Neural progenitor cell (in vitro differentiated cells): ENCODE measurements at regions not wholly inside any gene's neighbourhood (a gene's known extent, or its start where the extent isn't known, plus 50 kb on each side); places are given as distances from the start of the nearest gene placed in this dataset.
A peak's percentile ranks its signal among the peaks of the same experiment; 100 is the strongest.

Source experiments
- DNase-seq: peaks from one replicate; pipeline ENCODE4 v3.0.0-alpha.2; 2016; ENCODE audit warnings: low spot score
- H2AFZ ChIP-seq: fragments of 200-600 bp; sonication (generic); replicated peaks from 2 replicates; pipeline ENCODE4 v1.6.1; 2016; ENCODE audit warnings: antibody characterized with exemption
- H3F3A ChIP-seq: fragments of 200-600 bp; sonication (generic); 2 replicates; pipeline ENCODE4 v1.6.1; 2016; ENCODE audit warnings: antibody characterized with exemption, low read depth
- H3K27ac ChIP-seq: fragments of 200-600 bp; sonication (generic); 2 replicates; pipeline ENCODE4 v1.5.1; 2016; ENCODE audit warnings: mild to moderate bottlenecking
- H3K27me3 ChIP-seq: fragments of 200-600 bp; sonication (generic); 2 replicates; pipeline ENCODE4 v1.6.1; 2016; ENCODE audit warnings: mild to moderate bottlenecking, moderate library complexity
- H3K36me3 ChIP-seq: fragments of 200-600 bp; sonication (generic); 2 replicates; pipeline ENCODE4 v1.5.1; 2016
- H3K4me1 ChIP-seq: fragments of 200-600 bp; sonication (generic); 2 replicates; pipeline ENCODE4 v1.6.1; 2016; ENCODE audit warnings: mixed run types
- H3K4me2 ChIP-seq: fragments of 200-600 bp; sonication (generic); 2 replicates; pipeline ENCODE4 v1.6.1; 2016
- H3K4me3 ChIP-seq: fragments of 200-600 bp; sonication (generic); 2 replicates; pipeline ENCODE4 v1.5.1; 2016
- H3K79me2 ChIP-seq: fragments of 200-600 bp; sonication (generic); 2 replicates; pipeline ENCODE4 v1.6.1; 2016; ENCODE audit warnings: low read depth
- H3K9ac ChIP-seq: fragments of 200-600 bp; sonication (generic); 2 replicates; pipeline ENCODE4 v1.6.1; 2016
- H3K9me3 ChIP-seq: fragments of 200-600 bp; sonication (generic); 2 replicates; pipeline ENCODE4 v1.5.1; 2016; ENCODE audit warnings: low read depth
- H4K20me1 ChIP-seq: fragments of 200-600 bp; sonication (generic); 2 replicates; pipeline ENCODE4 v1.6.1; 2016; ENCODE audit warnings: low read depth
- H3K27ac Mint-ChIP-seq: 3 replicates; pipeline ENCODE4 v1.8.0; 2021; ENCODE audit warnings: mixed read lengths
- H3K27me3 Mint-ChIP-seq: 2 replicates; pipeline ENCODE4 v1.8.0; 2022; ENCODE audit warnings: low read depth, mild to moderate bottlenecking, inconsistent platforms, moderate library complexity, mixed read lengths; ENCODE audit not compliant: insufficient read depth
- H3K36me3 Mint-ChIP-seq: 3 replicates; pipeline ENCODE4 v1.8.0; 2021; ENCODE audit warnings: mixed read lengths
- H3K4me1 Mint-ChIP-seq: 3 replicates; pipeline ENCODE4 v1.8.0; 2021; ENCODE audit warnings: mixed read lengths
- H3K4me3 Mint-ChIP-seq: 3 replicates; pipeline ENCODE4 v1.8.0; 2021; ENCODE audit warnings: mild to moderate bottlenecking, moderate library complexity, mixed read lengths
- H3K9me3 Mint-ChIP-seq: 3 replicates; pipeline ENCODE4 v1.8.0; 2020; ENCODE audit warnings: mixed read lengths
- EZH2 ChIP-seq: fragments of 200-600 bp; sonication (generic); IDR thresholded peaks from 2 replicates; pipeline ENCODE4 v1.6.1; 2017; ENCODE audit warnings: antibody characterized with exemption, mild to moderate bottlenecking, moderate library complexity
- EZH2phosphoT487 ChIP-seq: fragments of 200-600 bp; sonication (generic); IDR thresholded peaks from 2 replicates; pipeline ENCODE4 v1.6.1; 2017; ENCODE audit warnings: antibody characterized with exemption
- TF ChIP-seq, protein P1 (sequence below): fragments of 200-600 bp; sonication (generic); IDR thresholded peaks from 2 replicates; pipeline ENCODE4 v1.5.1; 2017; ENCODE audit warnings: antibody characterized with exemption, mild to moderate bottlenecking

DNA sequence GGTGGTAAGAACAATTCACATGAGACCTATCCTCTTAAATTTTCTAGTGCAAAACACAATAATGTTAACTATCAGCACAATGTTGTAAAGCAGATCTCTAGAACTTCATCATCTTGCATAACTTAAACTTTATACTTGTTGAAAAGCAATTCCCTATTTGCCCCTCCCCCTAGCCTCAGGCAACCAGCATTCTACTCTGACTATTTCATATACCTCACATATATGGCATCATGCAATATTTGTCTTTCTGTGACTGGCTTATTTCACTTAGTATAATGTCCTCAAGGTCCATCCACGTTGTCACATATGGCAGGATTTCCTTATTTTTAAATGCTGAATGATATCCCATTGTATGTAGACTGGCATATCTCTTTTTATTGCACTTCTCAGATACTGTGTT, 86.5 kb downstream of the STRADB start:
- Histone ChIP-seq H3K9ac (no peak overlapping the region), H3K27ac (no peak overlapping the region), H3K79me2 (no peaks in the 10 kb centered on the region), H3K4me1 (no peaks in the 10 kb centered on the region), H3K27me3 (no peaks in the 10 kb centered on the region), H3K36me3 (no peaks in the 10 kb centered on the region), H2AFZ (no peak overlapping the region), H3K4me2 (no peak overlapping the region), H3F3A (no peaks in the 10 kb centered on the region), H3K4me3 (no peak overlapping the region), H3K9me3 (no peaks in the 10 kb centered on the region), H4K20me1 (no peaks in the 10 kb centered on the region)
- no peaks in the 10 kb centered on the region for H3K4me1 Mint-ChIP-seq
- no peak for DNase-seq
- no peaks in the 10 kb centered on the region for H3K36me3 Mint-ChIP-seq
- H3K27ac Mint-ChIP-seq = no peak overlapping the region
- H3K4me3 Mint-ChIP-seq = no peak overlapping the region
- H3K27me3 Mint-ChIP-seq = no peaks in the 10 kb centered on the region
- TF ChIP-seq EZH2 (no peak), EZH2phosphoT487 (no peak)
- TF ChIP-seq, protein P1, sequence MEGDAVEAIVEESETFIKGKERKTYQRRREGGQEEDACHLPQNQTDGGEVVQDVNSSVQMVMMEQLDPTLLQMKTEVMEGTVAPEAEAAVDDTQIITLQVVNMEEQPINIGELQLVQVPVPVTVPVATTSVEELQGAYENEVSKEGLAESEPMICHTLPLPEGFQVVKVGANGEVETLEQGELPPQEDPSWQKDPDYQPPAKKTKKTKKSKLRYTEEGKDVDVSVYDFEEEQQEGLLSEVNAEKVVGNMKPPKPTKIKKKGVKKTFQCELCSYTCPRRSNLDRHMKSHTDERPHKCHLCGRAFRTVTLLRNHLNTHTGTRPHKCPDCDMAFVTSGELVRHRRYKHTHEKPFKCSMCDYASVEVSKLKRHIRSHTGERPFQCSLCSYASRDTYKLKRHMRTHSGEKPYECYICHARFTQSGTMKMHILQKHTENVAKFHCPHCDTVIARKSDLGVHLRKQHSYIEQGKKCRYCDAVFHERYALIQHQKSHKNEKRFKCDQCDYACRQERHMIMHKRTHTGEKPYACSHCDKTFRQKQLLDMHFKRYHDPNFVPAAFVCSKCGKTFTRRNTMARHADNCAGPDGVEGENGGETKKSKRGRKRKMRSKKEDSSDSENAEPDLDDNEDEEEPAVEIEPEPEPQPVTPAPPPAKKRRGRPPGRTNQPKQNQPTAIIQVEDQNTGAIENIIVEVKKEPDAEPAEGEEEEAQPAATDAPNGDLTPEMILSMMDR = no peak
- H3K9me3 Mint-ChIP-seq = no peaks in the 10 kb centered on the region

GRCh38 chr2:201536754-201537153, 85.2 kb downstream of the STRADB start:
- H3K4me1 Mint-ChIP-seq = no peaks in the 10 kb centered on the region
- no peaks in the 10 kb centered on the region for H3K27me3 Mint-ChIP-seq
- no peak overlapping the region for H3K4me2 ChIP-seq
- H3K79me2 ChIP-seq = no peaks in the 10 kb centered on the region
- TF ChIP-seq, protein P1 = no peak
- TF ChIP-seq EZH2 = no peak
- no peak for TF ChIP-seq EZH2phosphoT487
- H3K36me3 ChIP-seq = no peaks in the 10 kb centered on the region
- H3K36me3 Mint-ChIP-seq = no peaks in the 10 kb centered on the region
- no peaks in the 10 kb centered on the region for H4K20me1 ChIP-seq
- no peak for DNase-seq
- H3K27ac ChIP-seq = no peak overlapping the region
- no peak overlapping the region for H3K4me3 ChIP-seq
- no peak overlapping the region for H3K27ac Mint-ChIP-seq
- H3F3A ChIP-seq = no peaks in the 10 kb centered on the region
- no peaks in the 10 kb centered on the region for H3K4me1 ChIP-seq
- no peaks in the 10 kb centered on the region for H3K27me3 ChIP-seq
- H3K9me3 ChIP-seq = no peaks in the 10 kb centered on the region
- peaks cover 5% of the 10 kb centered on the region for H3K9me3 Mint-ChIP-seq
- no peak overlapping the region for H2AFZ ChIP-seq
- H3K4me3 Mint-ChIP-seq = no peak overlapping the region
- H3K9ac ChIP-seq = no peak overlapping the region

DNA sequence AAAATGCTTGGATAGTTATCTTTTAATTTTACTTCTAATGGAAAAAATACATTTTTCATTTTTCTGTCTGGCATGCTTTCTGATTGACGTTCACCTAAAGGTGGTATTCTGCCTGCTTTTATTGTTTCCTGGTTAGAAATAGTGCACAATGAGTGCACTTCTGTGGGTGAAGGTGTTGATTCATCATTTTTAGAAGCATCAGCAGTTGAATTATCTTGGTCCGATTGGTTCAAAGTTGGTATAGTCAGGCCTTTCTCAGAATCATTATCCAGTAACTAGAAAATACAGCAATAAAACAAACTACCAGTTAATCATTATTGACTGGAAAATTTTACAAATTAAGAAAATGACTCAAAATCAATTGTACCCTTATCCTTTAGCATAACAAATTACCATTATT, 84.5 kb downstream of the STRADB start:
- Histone ChIP-seq H3K27me3 (no peaks in the 10 kb centered on the region), H3K4me2 (no peak overlapping the region), H4K20me1 (no peaks in the 10 kb centered on the region), H2AFZ (peak overlapping the region; percentile 7), H3F3A (no peaks in the 10 kb centered on the region), H3K4me1 (no peaks in the 10 kb centered on the region), H3K36me3 (no peaks in the 10 kb centered on the region), H3K27ac (no peak overlapping the region), H3K4me3 (no peak overlapping the region), H3K9me3 (no peaks in the 10 kb centered on the region), H3K9ac (no peak overlapping the region), H3K79me2 (no peaks in the 10 kb centered on the region)
- H3K27ac Mint-ChIP-seq = no peak overlapping the region
- H3K36me3 Mint-ChIP-seq = no peaks in the 10 kb centered on the region
- no peak for DNase-seq
- no peaks in the 10 kb centered on the region for H3K4me1 Mint-ChIP-seq
- TF ChIP-seq EZH2phosphoT487 = no peak
- TF ChIP-seq, protein P1 = no peak
- no peak for TF ChIP-seq EZH2
- H3K27me3 Mint-ChIP-seq = no peaks in the 10 kb centered on the region
- no peak overlapping the region for H3K4me3 Mint-ChIP-seq
- H3K9me3 Mint-ChIP-seq = peaks cover 5% of the 10 kb centered on the region
